Hepatocyte (in vitro differentiated cells): ENCODE measurements at regions not wholly inside any gene's neighbourhood (a gene's known extent, or its start where the extent isn't known, plus 50 kb on each side); places are given as distances from the start of the nearest gene placed in this dataset.

ENCODE experiments used
- DNase-seq: peaks from one replicate; pipeline ENCODE4 v3.0.0-alpha.2; 2016; ENCODE audit warnings: low spot score
- H2AFZ ChIP-seq: fragments of 200-600 bp; sonication (generic); 2 replicates; pipeline ENCODE4 v1.6.0; 2016; ENCODE audit warnings: antibody characterized with exemption, mild to moderate bottlenecking
- H3K27ac ChIP-seq: fragments of 200-600 bp; sonication (generic); 2 replicates; pipeline ENCODE4 v1.5.1; 2016; ENCODE audit warnings: mild to moderate bottlenecking
- H3K27me3 ChIP-seq: fragments of 200-600 bp; sonication (generic); 2 replicates; pipeline ENCODE4 v1.6.1; 2016
- H3K36me3 ChIP-seq: fragments of 200-600 bp; sonication (generic); replicated peaks from 2 replicates; pipeline ENCODE4 v1.5.1; 2016; ENCODE audit warnings: low read depth; ENCODE audit not compliant: insufficient read depth
- H3K4me1 ChIP-seq: fragments of 200-600 bp; sonication (generic); 2 replicates; pipeline ENCODE4 v1.5.1; 2016; ENCODE audit warnings: mild to moderate bottlenecking, moderate library complexity; ENCODE audit not compliant: insufficient read depth
- H3K4me2 ChIP-seq: fragments of 200-600 bp; sonication (generic); 2 replicates; pipeline ENCODE4 v1.6.0; 2016
- H3K4me3 ChIP-seq: fragments of 200-600 bp; sonication (generic); 2 replicates; pipeline ENCODE4 v1.5.1; 2016; ENCODE audit warnings: mild to moderate bottlenecking
- H3K79me2 ChIP-seq: fragments of 200-600 bp; sonication (generic); 2 replicates; pipeline ENCODE4 v1.6.0; 2017; ENCODE audit warnings: mild to moderate bottlenecking
- H3K9me2 ChIP-seq: fragments of 200-600 bp; sonication (generic); replicated peaks from 2 replicates; pipeline ENCODE4 v1.6.0; 2017; ENCODE audit warnings: mild to moderate bottlenecking; ENCODE audit not compliant: insufficient read depth
- H3K9me3 ChIP-seq: fragments of 200-600 bp; sonication (generic); 2 replicates; pipeline ENCODE4 v1.5.1; 2016; ENCODE audit warnings: low read depth, mild to moderate bottlenecking
- H4K20me1 ChIP-seq: fragments of 200-600 bp; sonication (generic); 2 replicates; pipeline ENCODE4 v1.6.0; 2016; ENCODE audit warnings: mild to moderate bottlenecking; ENCODE audit not compliant: insufficient read depth, poor library complexity, severe bottlenecking
- EZH2 ChIP-seq: fragments of 200-600 bp; sonication (generic); IDR thresholded peaks from 2 replicates; pipeline ENCODE4 v1.6.1; 2016; ENCODE audit warnings: antibody characterized with exemption, mild to moderate bottlenecking, borderline replicate concordance
- EZH2phosphoT487 ChIP-seq: fragments of 200-600 bp; sonication (generic); IDR thresholded peaks from one replicate; pipeline ENCODE4 v1.6.1; 2018; ENCODE audit warnings: antibody characterized with exemption, mild to moderate bottlenecking, low read depth, moderate library complexity; ENCODE audit not compliant: unreplicated experiment, severe bottlenecking
- WGBS: methylation state at CpG from one replicate; pipeline ENCODE4 v1.1.6; 2016; ENCODE audit warnings: low lambda C conversion rate; ENCODE audit errors: missing lambda C conversion rate; 5-methylcytosine and 5-hydroxymethylcytosine counted together
- TF ChIP-seq, protein P1 (sequence below): fragments of 200-600 bp; sonication (generic); IDR thresholded peaks from 2 replicates; pipeline ENCODE4 v1.5.1; 2016; ENCODE audit warnings: antibody characterized with exemption, mild to moderate bottlenecking; ENCODE audit not compliant: poor library complexity

- no peak overlapping the region for H3K27ac ChIP-seq
- H3K9me3 ChIP-seq = no peaks in the 10 kb centered on the region
- DNase-seq = no peak
- no peak overlapping the region for H2AFZ ChIP-seq
- no peaks in the 10 kb centered on the region for H3K9me2 ChIP-seq
- H3K4me3 ChIP-seq = no peak overlapping the region
- 59% methylated on average over 5 of the region's 5 CpGs for WGBS
- no peak overlapping the region for H3K4me2 ChIP-seq
- H4K20me1 ChIP-seq = no peaks in the 10 kb centered on the region
- H3K79me2 ChIP-seq = no peaks in the 10 kb centered on the region
- TF ChIP-seq EZH2phosphoT487 = no peak
- TF ChIP-seq EZH2 = no peak
- TF ChIP-seq, protein P1, sequence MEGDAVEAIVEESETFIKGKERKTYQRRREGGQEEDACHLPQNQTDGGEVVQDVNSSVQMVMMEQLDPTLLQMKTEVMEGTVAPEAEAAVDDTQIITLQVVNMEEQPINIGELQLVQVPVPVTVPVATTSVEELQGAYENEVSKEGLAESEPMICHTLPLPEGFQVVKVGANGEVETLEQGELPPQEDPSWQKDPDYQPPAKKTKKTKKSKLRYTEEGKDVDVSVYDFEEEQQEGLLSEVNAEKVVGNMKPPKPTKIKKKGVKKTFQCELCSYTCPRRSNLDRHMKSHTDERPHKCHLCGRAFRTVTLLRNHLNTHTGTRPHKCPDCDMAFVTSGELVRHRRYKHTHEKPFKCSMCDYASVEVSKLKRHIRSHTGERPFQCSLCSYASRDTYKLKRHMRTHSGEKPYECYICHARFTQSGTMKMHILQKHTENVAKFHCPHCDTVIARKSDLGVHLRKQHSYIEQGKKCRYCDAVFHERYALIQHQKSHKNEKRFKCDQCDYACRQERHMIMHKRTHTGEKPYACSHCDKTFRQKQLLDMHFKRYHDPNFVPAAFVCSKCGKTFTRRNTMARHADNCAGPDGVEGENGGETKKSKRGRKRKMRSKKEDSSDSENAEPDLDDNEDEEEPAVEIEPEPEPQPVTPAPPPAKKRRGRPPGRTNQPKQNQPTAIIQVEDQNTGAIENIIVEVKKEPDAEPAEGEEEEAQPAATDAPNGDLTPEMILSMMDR = no peak
- no peaks in the 10 kb centered on the region for H3K27me3 ChIP-seq
- H3K36me3 ChIP-seq = no peaks in the 10 kb centered on the region
- H3K4me1 ChIP-seq = peaks cover 11% of the 10 kb centered on the region
These were observed 376.3 kb upstream of the LCORL start for GRCh38 chr4:18397681-18398390.

GRCh38 chr4:18394656-18395055 lies 373.1 kb upstream of the LCORL start:
- Histone ChIP-seq H3K4me3 (no peak overlapping the region), H3K27ac (no peak overlapping the region), H3K79me2 (no peaks in the 10 kb centered on the region), H3K9me3 (no peaks in the 10 kb centered on the region), H3K4me2 (no peak overlapping the region), H3K9me2 (no peaks in the 10 kb centered on the region), H3K27me3 (no peaks in the 10 kb centered on the region), H3K36me3 (no peaks in the 10 kb centered on the region), H3K4me1 (peaks cover 1% of the 10 kb centered on the region), H2AFZ (no peak overlapping the region), H4K20me1 (no peaks in the 10 kb centered on the region)
- TF ChIP-seq, protein P1 = no peak
- TF ChIP-seq EZH2 = no peak
- TF ChIP-seq EZH2phosphoT487 = no peak
- WGBS = 77% methylated on average over 1 of the region's 1 CpG
- DNase-seq = no peak

DNA sequence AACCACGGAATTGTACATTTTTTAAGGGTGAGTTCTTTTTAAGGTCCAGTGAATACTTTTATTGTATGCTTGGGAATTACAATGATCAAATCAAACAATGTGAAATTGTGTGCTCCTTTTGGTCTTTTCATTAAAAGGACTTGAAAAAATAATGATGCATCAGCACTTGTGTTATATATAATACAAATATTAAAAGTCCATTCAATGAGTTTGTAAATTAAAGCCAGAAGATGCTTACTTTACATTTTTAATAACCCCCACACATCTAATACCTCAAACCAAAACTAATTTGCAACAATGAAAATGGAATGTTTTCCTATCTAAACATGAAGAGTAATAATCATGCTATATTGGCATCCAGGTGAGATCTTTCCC lies 369.8 kb upstream of the LCORL start:
- no peaks in the 10 kb centered on the region for H4K20me1 ChIP-seq
- H3K4me3 ChIP-seq = no peak overlapping the region
- H3K9me3 ChIP-seq = no peaks in the 10 kb centered on the region
- H3K27ac ChIP-seq = no peak overlapping the region
- peaks cover 4% of the 10 kb centered on the region for H3K4me1 ChIP-seq
- no peaks in the 10 kb centered on the region for H3K27me3 ChIP-seq
- WGBS = 88% methylated on average over 1 of the region's 1 CpG
- no peaks in the 10 kb centered on the region for H3K36me3 ChIP-seq
- no peak overlapping the region for H3K4me2 ChIP-seq
- no peak overlapping the region for H2AFZ ChIP-seq
- H3K9me2 ChIP-seq = no peaks in the 10 kb centered on the region
- TF ChIP-seq EZH2phosphoT487 (no peak), EZH2 (no peak)
- TF ChIP-seq, protein P1 = no peak
- no peaks in the 10 kb centered on the region for H3K79me2 ChIP-seq
- no peak for DNase-seq
